KBM-7 (cell line): ENCODE measurements at regions not wholly inside any gene's neighbourhood (a gene's known extent, or its start where the extent isn't known, plus 50 kb on each side); places are given as distances from the start of the nearest gene placed in this dataset.
"Not testable (repeated sequence)": the region's sequence is repeated elsewhere in the genome, so short reads cannot be mapped to it uniquely, and the experiment has no call there.

Experiments used
- DNase-seq: peaks from one replicate; pipeline ENCODE4 v3.0.0-alpha.2; 2015
- in situ Hi-C: fragments of 300-500 bp; cut with MboI; formaldehyde crosslinking; loops from 2 replicates; pipeline ENCODE4 v1.14.3; 2020; ENCODE audit warnings: low sequenced_read_pairs, low pct_unique_long_range_greater_than_20kb, mixed read lengths

DNA sequence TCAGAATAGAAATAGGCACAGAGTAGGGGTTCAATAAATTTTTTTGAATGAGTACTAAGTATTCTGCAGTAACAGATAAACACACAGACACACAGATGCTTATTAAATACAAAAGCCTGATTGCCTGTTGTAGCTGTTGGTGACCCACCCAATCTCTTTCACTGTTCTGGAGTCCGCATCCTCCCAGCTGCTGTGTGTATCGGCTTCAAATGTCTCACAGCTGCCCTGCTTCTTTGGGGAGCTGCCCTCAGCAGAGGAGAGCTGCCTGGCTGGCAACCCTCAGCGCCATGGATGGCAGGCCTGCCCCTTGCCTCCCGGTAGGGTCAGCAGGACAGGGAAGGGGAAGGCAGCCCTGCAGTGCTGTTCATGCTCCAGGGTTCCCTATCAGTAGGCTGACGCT lies 50.5 kb upstream of the PRNP start:
- in situ Hi-C loops, result no loop called here
- DNase-seq, result no peak

GRCh38 chr20:4635342-4635741 lies 50.9 kb upstream of the PRNP start:
- in situ Hi-C loops, result no loop called here
- no peak for DNase-seq

DNA sequence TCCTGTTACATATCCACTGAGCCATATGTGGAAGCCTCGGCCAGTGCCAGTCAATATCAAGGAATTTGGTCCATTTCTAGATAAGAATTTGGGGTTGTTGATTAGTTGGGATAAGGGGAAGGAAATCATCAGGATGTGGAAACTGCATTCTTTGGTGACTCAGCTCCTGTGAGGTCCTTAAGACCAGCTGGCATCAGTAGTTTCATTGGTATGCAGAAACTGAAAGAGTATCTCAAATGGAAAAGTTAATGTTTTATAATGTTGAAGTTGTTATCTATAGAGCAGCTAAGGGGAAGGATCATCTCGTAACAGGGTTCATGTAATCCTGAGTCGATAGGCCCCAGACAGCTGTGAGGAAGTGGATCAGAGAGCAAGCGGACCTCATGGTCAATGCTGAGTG lies 52.5 kb upstream of the PRNP start:
- no peak for DNase-seq

DNA sequence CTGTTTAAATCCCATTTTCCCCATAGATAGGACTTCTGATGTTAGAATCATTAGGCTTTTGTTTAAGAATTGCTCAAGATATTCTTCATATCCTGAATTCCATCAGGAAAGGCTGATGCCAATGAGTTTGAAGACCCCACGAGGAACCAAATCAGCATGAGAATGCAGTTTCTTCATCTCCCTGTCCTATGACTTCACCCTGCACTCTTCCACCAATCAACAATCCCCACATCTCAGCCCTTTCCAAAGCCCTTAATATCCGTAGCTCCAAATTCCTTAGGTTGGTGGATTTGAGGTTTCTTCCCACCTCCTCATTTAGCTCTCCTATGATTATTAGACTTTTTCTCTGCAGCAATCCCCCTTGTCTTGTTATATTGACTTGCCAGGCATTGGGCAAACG lies 52.9 kb upstream of the PRNP start:
- no peak for DNase-seq
- in situ Hi-C loops, result no loop called here

More for the DNA sequence above, 52.5 kb upstream of the PRNP start:
- in situ Hi-C loops, result no loop called here

- DNase-seq, result no peak
- in situ Hi-C loops, result no loop called here
Observed at GRCh38 chr20:4632876-4633275, 53.4 kb upstream of the PRNP start.

DNA sequence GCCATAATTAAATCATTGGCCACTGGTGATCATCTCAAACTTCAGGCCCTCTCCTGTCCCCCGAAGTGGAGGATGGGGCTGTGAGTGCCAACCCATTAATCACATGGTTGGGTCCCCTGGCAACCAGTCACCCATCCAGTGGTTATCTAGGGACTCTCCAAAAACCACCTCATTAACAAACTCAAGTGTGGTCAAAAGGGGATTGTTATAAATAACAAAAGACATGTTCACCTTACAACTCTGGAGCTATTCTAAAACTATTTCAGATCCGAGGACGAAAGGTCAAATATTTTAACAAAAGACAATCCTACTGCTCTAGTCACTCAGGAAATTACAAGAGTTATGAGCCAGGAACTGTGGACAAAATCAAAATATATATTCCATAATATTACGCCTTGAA lies 60.0 kb upstream of the PRNP start:
- no peak for DNase-seq
- in situ Hi-C loops, result no loop called here

DNA sequence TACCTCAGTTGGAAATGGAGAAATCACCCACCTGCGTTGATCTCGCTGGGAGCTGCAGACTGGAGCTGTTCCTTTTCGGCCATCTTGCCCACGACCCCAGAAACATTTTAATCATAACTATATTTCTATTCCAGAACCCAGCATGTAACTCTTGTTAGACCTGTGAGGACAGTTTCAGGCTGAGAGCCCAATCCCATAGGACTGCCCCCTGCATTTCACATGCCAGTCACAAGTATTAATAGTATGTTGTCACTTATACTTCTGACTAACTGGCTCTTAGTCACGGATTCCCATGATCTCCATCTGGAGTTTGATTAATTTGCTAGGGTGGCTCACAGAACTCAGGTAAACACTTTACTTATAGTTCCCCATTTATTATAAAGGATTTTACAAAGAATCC lies 60.6 kb upstream of the PRNP start:
- no peak for DNase-seq
- in situ Hi-C loops, result no loop called here

GRCh38 chr20:4624675-4625336 lies 61.5 kb upstream of the PRNP start:
- in situ Hi-C loops, DNase-seq: not testable (repeated sequence)

DNA sequence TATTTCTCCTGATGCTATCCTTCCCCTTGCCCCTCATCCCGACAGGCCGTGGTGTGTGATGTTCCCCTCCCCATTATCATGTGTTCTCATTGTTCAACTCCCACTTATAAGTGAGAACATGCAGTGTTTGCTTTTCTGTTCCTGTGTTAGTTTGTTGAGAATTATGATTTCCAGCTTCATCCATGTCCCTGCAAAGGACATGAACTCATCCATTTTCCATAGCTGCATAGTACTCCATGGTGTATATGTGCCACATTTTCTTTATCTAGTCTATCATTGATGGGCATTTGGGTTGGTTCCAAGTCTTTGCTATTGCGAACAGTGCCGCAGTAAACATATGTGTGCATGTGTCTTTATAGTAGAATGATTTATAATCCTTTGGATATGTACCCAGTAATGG lies 67.1 kb upstream of the PRNP start:
- in situ Hi-C loops, result loop anchor here (10.0 kb wide), 1 partner anchor 96 kb away; no protein-coding TSS in a partner anchor
- not testable (repeated sequence) for DNase-seq

DNA sequence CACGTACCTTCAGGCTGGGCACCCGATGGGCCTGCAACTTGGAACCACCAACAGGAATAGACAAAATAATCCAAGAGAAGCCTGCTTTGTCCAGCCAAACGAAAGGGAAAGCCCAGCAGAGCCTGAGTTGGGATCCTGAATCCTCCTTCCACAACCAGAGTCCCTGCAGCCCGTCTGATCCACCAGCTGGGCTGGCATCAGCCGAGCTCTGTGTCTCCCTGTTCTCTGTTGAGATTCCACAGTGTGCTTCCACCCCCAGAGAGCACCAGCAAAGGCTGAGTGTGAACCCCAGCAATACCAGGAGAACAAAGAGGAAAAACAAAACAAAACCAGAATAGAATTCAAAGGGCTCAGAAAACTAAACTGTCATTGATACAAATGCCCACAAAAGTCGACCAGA lies 68.8 kb upstream of the PRNP start:
- DNase-seq, result no peak
- in situ Hi-C loops, result loop anchor here (10.0 kb wide), 1 partner anchor 97 kb away; no protein-coding TSS in a partner anchor

DNA sequence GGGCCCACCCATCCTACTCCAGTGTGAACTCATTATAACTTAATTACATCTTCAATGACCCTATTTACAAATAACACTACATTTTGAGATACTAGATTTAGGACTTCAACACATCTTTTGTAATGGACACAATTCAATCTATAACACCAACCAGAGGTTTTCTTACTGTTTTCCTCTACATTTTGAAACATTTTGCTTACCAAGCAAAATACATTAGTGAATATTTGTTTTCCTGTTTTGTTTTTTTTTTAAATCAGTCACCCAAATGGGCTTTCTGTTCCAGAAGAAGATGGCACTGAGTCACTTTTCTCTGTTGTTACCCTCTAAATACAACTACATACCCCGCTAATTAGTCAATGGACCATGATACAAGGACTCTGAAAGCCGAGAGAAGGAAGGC lies 69.2 kb upstream of the PRNP start:
- DNase-seq, result no peak
- in situ Hi-C loops, result loop anchor here (10.0 kb wide), 1 partner anchor 98 kb away; no protein-coding TSS in a partner anchor

- in situ Hi-C loops, result loop anchor here (10.0 kb wide), 1 partner anchor 101 kb away; no protein-coding TSS in a partner anchor
- DNase-seq, result peak; percentile 58
Observed at GRCh38 chr20:4613718-4614620, 72.3 kb upstream of the PRNP start.

DNA sequence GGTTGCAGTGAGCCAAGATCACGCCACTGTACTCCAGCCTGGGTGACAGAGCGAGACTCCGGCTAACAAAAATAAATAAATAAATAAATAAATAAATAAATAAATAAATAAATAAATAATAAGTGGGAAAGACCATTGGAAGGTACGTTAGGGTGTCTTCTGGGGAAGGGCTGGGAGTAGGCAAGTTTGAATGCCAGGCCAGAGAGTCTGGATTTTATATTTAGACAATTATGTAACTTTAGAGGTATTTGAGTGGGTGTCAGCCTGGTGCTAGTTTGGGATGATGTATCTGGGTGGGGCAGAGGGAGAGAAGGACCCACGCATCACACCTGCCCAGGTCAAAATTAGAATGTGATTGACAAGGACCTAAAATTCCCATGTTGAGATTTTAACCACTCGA lies 73.1 kb upstream of the PRNP start:
- no peak for DNase-seq
- in situ Hi-C loops, result loop anchor here (10.0 kb wide), 1 partner anchor 102 kb away; no protein-coding TSS in a partner anchor

- in situ Hi-C loops, result loop anchor here (10.0 kb wide), 1 partner anchor 104 kb away; no protein-coding TSS in a partner anchor
- DNase-seq, result no peak
Observed at GRCh38 chr20:4610871-4611270, 75.4 kb upstream of the PRNP start.

DNA sequence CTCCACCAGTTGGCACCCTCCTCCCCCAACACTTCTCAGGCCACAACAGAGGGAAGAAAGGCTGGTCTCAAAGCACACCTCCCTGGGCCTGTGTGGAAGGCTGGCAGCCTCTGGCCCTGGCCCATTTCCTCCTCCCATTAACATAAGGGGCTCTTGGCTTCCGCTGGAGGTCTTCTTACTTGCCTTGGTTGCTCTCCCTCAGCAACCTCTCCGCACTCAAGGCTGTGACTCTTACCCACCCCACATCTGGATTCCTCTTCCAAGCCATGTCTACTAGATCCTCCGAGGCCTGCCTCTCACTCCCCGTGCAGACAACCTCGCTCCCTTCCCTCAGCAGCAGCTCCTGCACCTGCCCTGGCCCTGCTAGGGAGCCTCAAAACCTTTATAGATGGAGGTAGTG lies 76.7 kb upstream of the PRNP start:
- no peak for DNase-seq
- in situ Hi-C loops, result no loop called here

DNA sequence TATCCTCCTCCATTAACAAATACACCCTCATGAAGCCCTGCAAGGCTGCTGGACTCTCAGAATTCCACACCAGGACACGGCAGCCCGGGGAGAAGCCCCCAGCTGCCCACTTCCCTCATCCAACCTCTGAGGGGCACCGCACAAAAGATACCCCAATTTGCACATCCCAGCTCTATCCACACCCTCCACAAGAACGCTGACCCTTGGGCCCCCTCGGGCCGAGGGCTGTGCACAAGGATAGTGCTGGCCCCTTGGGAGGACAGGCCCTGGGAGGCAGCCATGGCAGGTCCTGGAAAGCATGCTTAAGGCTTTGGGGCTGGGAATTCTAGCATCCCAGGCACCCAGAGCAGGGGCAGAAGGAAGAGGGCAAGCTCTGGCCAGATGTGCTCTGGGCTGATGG lies 77.4 kb upstream of the PRNP start:
- in situ Hi-C loops, result no loop called here
- DNase-seq, result no peak

GRCh38 chr20:4607287-4607713 lies 79.0 kb upstream of the PRNP start:
- DNase-seq, result peak; percentile 72
- in situ Hi-C loops, result no loop called here

GRCh38 chr20:4606051-4606450 lies 80.2 kb upstream of the PRNP start:
- in situ Hi-C loops, result no loop called here
- no peak for DNase-seq

DNA sequence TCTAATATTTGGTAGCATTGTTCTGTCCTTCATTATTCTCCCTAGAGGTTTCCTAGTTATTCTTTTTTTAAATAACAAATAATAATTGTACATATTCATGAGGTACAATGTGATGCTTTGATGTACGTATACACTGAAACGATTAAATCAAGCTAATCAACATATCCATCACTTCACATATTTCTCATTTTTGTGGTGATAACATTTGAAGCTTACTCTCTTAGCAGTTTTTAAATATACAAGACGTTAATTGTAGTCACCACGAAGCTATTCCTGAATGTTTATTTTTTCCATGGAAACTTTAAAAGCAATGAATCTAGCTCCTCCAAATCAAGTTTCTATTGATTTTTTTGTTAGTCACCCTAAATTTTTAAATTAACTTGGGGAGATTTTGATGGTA lies 81.1 kb upstream of the PRNP start:
- in situ Hi-C loops, result no loop called here
- no peak for DNase-seq

- no peak for DNase-seq
Observed at GRCh38 chr20:4604580-4604979, 81.7 kb upstream of the PRNP start.

More at GRCh38 chr20:4604580-4604979, 81.7 kb upstream of the PRNP start:
- in situ Hi-C loops, result no loop called here
